ENCODE measurements at regions not wholly inside any gene's neighbourhood (a gene's known extent, or its start where the extent isn't known, plus 50 kb on each side); places are given as distances from the start of the nearest gene placed in this dataset.

DNA sequence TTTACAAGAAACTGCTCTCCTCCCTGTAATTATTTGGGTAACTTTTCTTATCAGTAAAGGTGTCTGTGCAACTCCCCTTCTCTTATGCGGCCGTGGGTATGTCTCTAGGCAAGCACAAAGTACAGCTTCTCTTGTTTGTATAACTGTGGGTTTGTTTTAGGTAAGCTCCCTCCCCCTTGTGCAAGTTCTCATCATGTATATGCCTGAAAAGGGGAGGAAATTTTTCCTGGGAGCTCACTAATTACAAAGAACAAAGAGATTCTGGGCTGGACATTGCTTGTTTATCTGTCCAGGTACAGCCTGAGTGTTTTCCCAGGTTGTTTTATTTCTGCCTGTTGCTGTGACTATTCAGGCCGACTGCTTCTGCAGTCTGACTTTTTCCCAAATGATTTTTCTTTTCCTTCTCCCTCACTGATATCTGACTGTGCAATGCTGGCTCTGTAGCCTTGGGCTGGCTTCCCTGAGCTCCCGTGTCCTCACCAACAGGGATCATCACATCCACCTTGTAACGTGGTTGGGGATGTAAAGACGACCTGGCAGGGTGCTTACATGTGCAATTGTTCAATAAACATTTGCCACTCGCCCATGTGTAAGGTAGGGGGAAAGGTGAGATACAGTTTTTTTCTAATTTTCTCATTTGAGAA, 916.5 kb downstream of the AACS start:
- TF ChIP-seq GATA2 (IDR thresholded peaks at IDR 0.05; ENCODE audit: low read depth, low read length) (no peak), GATA3 (IDR thresholded peaks at IDR 0.05; ENCODE audit: low read depth, low read length) (no peak)

All from SH-SY5Y (cell line).